ENCODE measurements at regions not wholly inside any gene's neighbourhood (a gene's known extent, or its start where the extent isn't known, plus 50 kb on each side); places are given as distances from the start of the nearest gene placed in this dataset.

- DNase-seq = no peak
- TF ChIP-seq GATA1 (IDR thresholded peaks at IDR 0.05; ENCODE audit: low read depth, low read length) (no peak), POLR2A (IDR thresholded peaks at IDR 0.05; ENCODE audit: low read length) (no peak)
Observed at GRCh38 chr1:218735436-218736032, 390.4 kb downstream of the TGFB2 start.

- TF ChIP-seq POLR2A (IDR thresholded peaks at IDR 0.05; ENCODE audit: low read length) (no peak), GATA1 (IDR thresholded peaks at IDR 0.05; ENCODE audit: low read depth, low read length) (no peak)
- DNase-seq = no peak
Observed at GRCh38 chr1:218739426-218739825, 394.3 kb downstream of the TGFB2 start.

GRCh38 chr1:218741852-218742251 lies 396.7 kb downstream of the TGFB2 start:
- TF ChIP-seq POLR2A (IDR thresholded peaks at IDR 0.05; ENCODE audit: low read length) (no peak), GATA1 (IDR thresholded peaks at IDR 0.05; ENCODE audit: low read depth, low read length) (no peak)
- no peak for DNase-seq

GRCh38 chr1:218742467-218743262 lies 397.5 kb downstream of the TGFB2 start:
- TF ChIP-seq POLR2A (IDR thresholded peaks at IDR 0.05; ENCODE audit: low read length) (no peak), GATA1 (IDR thresholded peaks at IDR 0.05; ENCODE audit: low read depth, low read length) (no peak)
- DNase-seq = no peak

- no peak for DNase-seq
- no peak for TF ChIP-seq GATA1 (IDR thresholded peaks at IDR 0.05; ENCODE audit: low read depth, low read length)
- no peak for TF ChIP-seq POLR2A (IDR thresholded peaks at IDR 0.05; ENCODE audit: low read length)
Observed at GRCh38 chr1:218743861-218744505, 398.8 kb downstream of the TGFB2 start.

- no peak for DNase-seq
- TF ChIP-seq GATA1 (IDR thresholded peaks at IDR 0.05; ENCODE audit: low read depth, low read length) = no peak
- TF ChIP-seq POLR2A (IDR thresholded peaks at IDR 0.05; ENCODE audit: low read length) = no peak
Observed at GRCh38 chr1:218748071-218748470, 402.9 kb downstream of the TGFB2 start.

DNA sequence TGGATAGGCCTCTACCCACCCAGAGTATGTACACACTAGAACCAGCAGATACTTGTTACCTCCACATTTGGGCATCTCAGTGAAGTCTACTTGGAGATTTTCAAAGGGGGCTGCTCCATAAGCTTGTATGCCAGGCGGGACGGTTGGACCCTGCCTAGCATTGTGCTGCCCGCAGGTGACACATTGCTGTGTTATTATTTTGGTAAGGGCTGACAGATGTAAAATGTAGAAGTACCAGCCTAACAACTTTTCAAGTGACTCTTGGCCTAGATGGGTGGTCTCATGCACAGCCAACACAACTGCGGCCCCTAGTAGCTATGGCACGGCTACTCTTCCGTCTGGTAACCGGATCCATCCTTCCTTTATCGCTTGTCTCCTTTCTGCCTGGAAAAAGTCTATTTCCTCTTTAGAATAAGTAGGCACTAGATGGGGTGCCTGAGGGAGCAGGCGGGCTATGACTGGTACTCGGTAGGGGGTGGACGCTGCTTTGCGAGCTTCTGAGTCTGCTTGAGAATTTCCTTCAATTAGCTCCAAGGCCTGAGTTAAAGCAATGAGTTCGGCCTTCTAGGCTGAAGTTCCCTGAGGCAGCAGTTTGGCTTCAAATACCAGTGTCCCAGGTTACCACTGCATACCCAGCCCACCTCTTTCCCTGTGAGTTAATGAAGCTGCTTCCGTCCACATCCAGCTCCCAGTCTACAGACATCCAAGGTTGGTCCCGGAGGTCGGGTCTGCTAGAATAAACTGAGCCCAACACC lies 405.3 kb downstream of the TGFB2 start:
- no peak for DNase-seq
- TF ChIP-seq GATA1 (IDR thresholded peaks at IDR 0.05; ENCODE audit: low read depth, low read length) = no peak
- no peak for TF ChIP-seq POLR2A (IDR thresholded peaks at IDR 0.05; ENCODE audit: low read length)

- TF ChIP-seq GATA1 (IDR thresholded peaks at IDR 0.05; ENCODE audit: low read depth, low read length) = no peak
- no peak for TF ChIP-seq POLR2A (IDR thresholded peaks at IDR 0.05; ENCODE audit: low read length)
- DNase-seq = no peak
Observed at GRCh38 chr1:218751208-218751948, 406.2 kb downstream of the TGFB2 start.

- no peak for TF ChIP-seq POLR2A (IDR thresholded peaks at IDR 0.05; ENCODE audit: low read length)
- no peak for TF ChIP-seq GATA1 (IDR thresholded peaks at IDR 0.05; ENCODE audit: low read depth, low read length)
- no peak for DNase-seq
Observed at GRCh38 chr1:218752126-218752525, 407.0 kb downstream of the TGFB2 start.

GRCh38 chr1:218754477-218754876 lies 409.3 kb downstream of the TGFB2 start:
- no peak for TF ChIP-seq GATA1 (IDR thresholded peaks at IDR 0.05; ENCODE audit: low read depth, low read length)
- no peak for TF ChIP-seq POLR2A (IDR thresholded peaks at IDR 0.05; ENCODE audit: low read length)
- DNase-seq = no peak

DNA sequence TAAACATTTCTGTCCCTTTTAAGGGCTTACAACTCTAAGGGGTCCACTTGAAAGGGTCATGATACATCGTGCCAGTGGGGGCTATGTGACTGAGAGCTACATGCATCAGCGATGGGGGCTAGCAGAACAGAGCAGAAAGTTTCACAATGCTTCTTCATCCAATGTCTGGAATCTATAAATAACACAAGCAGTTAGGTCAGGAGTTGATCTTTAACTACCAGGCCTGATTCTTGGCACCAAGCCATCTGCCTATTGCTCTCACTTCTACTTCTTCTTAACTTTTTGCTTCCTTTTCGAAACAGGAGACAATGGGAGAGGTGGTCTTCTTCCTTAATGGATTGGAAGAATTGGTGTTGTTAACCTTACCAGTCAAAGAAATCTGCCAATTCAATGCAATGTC lies 410.0 kb downstream of the TGFB2 start:
- no peak for TF ChIP-seq POLR2A (IDR thresholded peaks at IDR 0.05; ENCODE audit: low read length)
- TF ChIP-seq GATA1 (IDR thresholded peaks at IDR 0.05; ENCODE audit: low read depth, low read length) = no peak
- DNase-seq = no peak

DNA sequence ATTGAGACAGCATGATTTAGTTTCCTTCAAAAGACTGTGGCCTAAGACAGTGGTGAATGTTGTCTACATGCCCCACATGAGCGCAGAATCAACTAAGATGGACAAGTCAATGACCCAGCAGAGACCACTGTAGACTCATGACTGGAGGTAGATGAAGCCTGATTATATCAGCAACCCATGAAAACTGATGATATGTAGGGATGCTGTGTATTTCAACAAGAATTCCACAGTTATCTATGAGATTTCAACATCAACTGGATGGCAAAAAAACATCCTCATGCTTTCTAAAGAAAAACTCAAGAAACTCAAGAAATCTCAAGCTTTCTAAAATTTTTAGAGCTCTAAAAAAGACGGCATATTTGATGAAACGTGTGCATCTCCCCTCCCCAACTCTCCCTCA lies 413.9 kb upstream of the LYPLAL1 start:
- DNase-seq = no peak
- TF ChIP-seq POLR2A (IDR thresholded peaks at IDR 0.05; ENCODE audit: low read length) = no peak
- no peak for TF ChIP-seq GATA1 (IDR thresholded peaks at IDR 0.05; ENCODE audit: low read depth, low read length)
